ENCODE measurements at regions not wholly inside any gene's neighbourhood (a gene's known extent, or its start where the extent isn't known, plus 50 kb on each side); places are given as distances from the start of the nearest gene placed in this dataset.

DNA sequence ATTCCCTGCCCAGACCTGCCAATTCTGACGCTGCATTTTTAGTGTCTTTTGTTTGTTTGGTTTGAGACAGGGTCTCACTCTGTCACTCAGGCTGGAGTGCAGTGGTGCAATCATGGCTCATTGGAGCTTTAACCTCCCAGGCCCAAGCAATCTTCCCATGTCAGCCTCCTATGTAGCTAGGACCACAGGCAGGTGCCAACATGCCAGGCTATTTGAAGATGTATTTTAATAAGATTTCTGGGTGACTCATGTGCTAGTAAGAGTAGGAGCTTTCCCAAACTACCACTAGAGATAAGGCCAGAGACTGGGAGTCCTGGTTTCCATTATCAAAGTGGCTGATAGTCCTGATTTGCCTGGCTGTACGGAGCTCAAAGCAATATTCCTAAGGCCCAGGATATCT, 693.3 kb downstream of the MED13L start:
- DNase-seq (ENCODE audit: low spot score) (no peak), ATAC-seq (ENCODE audit: insufficient number of reproducible peaks, low FRiP score, low read depth) (no peak)
- Histone ChIP-seq H3K9me3 (no peaks in the 10 kb centered on the region), H3K4me1 (ENCODE audit: control insufficient read depth in 1 of 2, low read depth in 2 of 2) (no peaks in the 10 kb centered on the region), H3K4me3 (no peak overlapping the region), H3K36me3 (no peaks in the 10 kb centered on the region), H3K27ac (no peak overlapping the region), H3K27me3 (replicated peaks; ENCODE audit: insufficient read depth) (no peaks in the 10 kb centered on the region)
- TF ChIP-seq, protein P1, sequence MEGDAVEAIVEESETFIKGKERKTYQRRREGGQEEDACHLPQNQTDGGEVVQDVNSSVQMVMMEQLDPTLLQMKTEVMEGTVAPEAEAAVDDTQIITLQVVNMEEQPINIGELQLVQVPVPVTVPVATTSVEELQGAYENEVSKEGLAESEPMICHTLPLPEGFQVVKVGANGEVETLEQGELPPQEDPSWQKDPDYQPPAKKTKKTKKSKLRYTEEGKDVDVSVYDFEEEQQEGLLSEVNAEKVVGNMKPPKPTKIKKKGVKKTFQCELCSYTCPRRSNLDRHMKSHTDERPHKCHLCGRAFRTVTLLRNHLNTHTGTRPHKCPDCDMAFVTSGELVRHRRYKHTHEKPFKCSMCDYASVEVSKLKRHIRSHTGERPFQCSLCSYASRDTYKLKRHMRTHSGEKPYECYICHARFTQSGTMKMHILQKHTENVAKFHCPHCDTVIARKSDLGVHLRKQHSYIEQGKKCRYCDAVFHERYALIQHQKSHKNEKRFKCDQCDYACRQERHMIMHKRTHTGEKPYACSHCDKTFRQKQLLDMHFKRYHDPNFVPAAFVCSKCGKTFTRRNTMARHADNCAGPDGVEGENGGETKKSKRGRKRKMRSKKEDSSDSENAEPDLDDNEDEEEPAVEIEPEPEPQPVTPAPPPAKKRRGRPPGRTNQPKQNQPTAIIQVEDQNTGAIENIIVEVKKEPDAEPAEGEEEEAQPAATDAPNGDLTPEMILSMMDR (IDR thresholded peaks at IDR 0.05): no peak

- H3K36me3 ChIP-seq: no peaks in the 10 kb centered on the region
- H3K4me1 ChIP-seq (ENCODE audit: control insufficient read depth in 1 of 2, low read depth in 2 of 2): no peaks in the 10 kb centered on the region
- H3K4me3 ChIP-seq: no peak overlapping the region
- H3K27ac ChIP-seq: no peak overlapping the region
- no peaks in the 10 kb centered on the region for H3K27me3 ChIP-seq (replicated peaks; ENCODE audit: insufficient read depth)
- no peak for ATAC-seq (ENCODE audit: insufficient number of reproducible peaks, low FRiP score, low read depth)
- DNase-seq (ENCODE audit: low spot score): no peak
- no peaks in the 10 kb centered on the region for H3K9me3 ChIP-seq
- TF ChIP-seq, protein P1 (IDR thresholded peaks at IDR 0.05): no peak
Measured at GRCh38 chr12:115583591-115583990, 693.9 kb downstream of the MED13L start.

GRCh38 chr12:115577401-115577800, 700.1 kb downstream of the MED13L start:
- DNase-seq (ENCODE audit: low spot score) (no peak), ATAC-seq (ENCODE audit: insufficient number of reproducible peaks, low FRiP score, low read depth) (no peak)
- H3K27ac ChIP-seq: no peak overlapping the region
- H3K4me3 ChIP-seq: no peak overlapping the region
- no peaks in the 10 kb centered on the region for H3K4me1 ChIP-seq (ENCODE audit: control insufficient read depth in 1 of 2, low read depth in 2 of 2)
- no peaks in the 10 kb centered on the region for H3K36me3 ChIP-seq
- TF ChIP-seq, protein P1 (IDR thresholded peaks at IDR 0.05): no peak
- no peaks in the 10 kb centered on the region for H3K27me3 ChIP-seq (replicated peaks; ENCODE audit: insufficient read depth)
- no peaks in the 10 kb centered on the region for H3K9me3 ChIP-seq

DNA sequence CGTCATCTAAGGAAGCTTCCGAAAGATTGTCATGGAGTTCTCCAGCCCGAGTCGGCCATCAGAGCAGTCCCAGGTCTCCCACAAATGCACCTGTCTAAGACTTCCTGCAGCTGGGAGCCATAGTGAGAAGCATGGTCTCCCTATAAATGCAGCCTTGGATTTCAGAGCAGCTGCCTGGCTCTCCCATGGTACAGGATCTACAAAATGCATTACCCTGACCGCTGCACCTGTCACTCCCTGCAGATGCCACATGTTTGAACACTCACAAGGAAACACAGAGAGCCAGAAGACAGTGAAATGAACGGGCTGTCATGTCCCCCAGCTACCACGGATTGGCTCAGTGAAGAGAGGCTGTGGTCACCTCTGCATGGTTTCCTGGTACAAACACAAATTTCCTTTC, 702.7 kb downstream of the MED13L start:
- no peak overlapping the region for H3K4me3 ChIP-seq
- H3K4me1 ChIP-seq (ENCODE audit: control insufficient read depth in 1 of 2, low read depth in 2 of 2): no peaks in the 10 kb centered on the region
- no peaks in the 10 kb centered on the region for H3K36me3 ChIP-seq
- no peak for ATAC-seq (ENCODE audit: insufficient number of reproducible peaks, low FRiP score, low read depth)
- no peaks in the 10 kb centered on the region for H3K9me3 ChIP-seq
- H3K27ac ChIP-seq: no peak overlapping the region
- no peaks in the 10 kb centered on the region for H3K27me3 ChIP-seq (replicated peaks; ENCODE audit: insufficient read depth)
- TF ChIP-seq, protein P1 (IDR thresholded peaks at IDR 0.05): no peak
- no peak for DNase-seq (ENCODE audit: low spot score)

- TF ChIP-seq, protein P1 (IDR thresholded peaks at IDR 0.05): no peak
- H3K4me1 ChIP-seq (ENCODE audit: control insufficient read depth in 1 of 2, low read depth in 2 of 2): no peaks in the 10 kb centered on the region
- H3K4me3 ChIP-seq: no peak overlapping the region
- no peaks in the 10 kb centered on the region for H3K27me3 ChIP-seq (replicated peaks; ENCODE audit: insufficient read depth)
- H3K36me3 ChIP-seq: no peaks in the 10 kb centered on the region
- H3K9me3 ChIP-seq: no peaks in the 10 kb centered on the region
- DNase-seq (ENCODE audit: low spot score) (no peak), ATAC-seq (ENCODE audit: insufficient number of reproducible peaks, low FRiP score, low read depth) (no peak)
- H3K27ac ChIP-seq: no peak overlapping the region
Measured at GRCh38 chr12:115572440-115572839, 705.1 kb downstream of the MED13L start.

All from thoracic aorta (tissue), 2 donors.